ENCODE measurements at regions not wholly inside any gene's neighbourhood (a gene's known extent, or its start where the extent isn't known, plus 50 kb on each side); places are given as distances from the start of the nearest gene placed in this dataset.
A peak's percentile ranks its signal among the peaks of the same experiment; 100 is the strongest.

- Histone ChIP-seq H3K4me2 (ENCODE audit: low read length) (no peak overlapping the region), H2AFZ (no peak overlapping the region), H3K27ac (no peak overlapping the region), H3K36me3 (ENCODE audit: control insufficient read depth, insufficient read depth, low read length) (no peaks in the 10 kb centered on the region), H3K4me3 (ENCODE audit: low read depth, low read length) (no peak overlapping the region), H3K9ac (no peak overlapping the region), H3K79me2 (no peaks in the 10 kb centered on the region), H3K4me1 (peaks cover 4% of the 10 kb centered on the region), H3K27me3 (ENCODE audit: control insufficient read depth, insufficient read depth, low read length) (no peaks in the 10 kb centered on the region), H3K9me3 (ENCODE audit: control insufficient read depth, low read length) (no peaks in the 10 kb centered on the region)
- TF ChIP-seq CTCF (IDR thresholded peaks at IDR 0.05): no peak
Observed at GRCh38 chr2:75788154-75788553, 77.4 kb upstream of the GCFC2 start.

DNA sequence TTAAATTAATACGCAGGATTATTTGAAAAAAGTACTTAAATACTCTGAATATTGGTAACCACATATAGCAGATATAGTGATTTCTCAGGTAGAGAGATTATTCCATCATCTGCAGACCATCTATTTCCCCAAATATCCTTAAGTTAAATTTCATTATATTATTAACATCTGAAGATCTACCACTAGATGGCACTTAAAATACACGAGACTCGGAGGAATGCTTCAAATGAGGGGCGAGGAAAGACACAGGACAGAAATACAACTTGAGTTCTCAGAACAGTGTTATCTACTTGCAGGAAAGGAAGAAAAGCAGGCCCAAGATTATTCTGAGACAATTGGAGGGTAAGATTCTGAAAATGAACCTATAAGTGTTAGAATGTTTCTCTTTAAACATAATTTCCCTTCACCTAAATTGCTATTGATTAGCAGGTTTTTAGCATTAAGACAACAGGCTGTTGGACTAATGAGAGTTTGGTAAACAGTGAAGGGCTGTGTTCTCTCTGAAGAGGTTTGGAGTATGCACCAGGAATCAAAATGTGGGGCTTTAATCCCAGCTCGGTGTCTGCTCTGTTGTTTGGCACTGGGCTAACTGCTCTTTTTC, 76.9 kb upstream of the GCFC2 start:
- Histone ChIP-seq H3K4me3 (ENCODE audit: low read depth, low read length) (no peak overlapping the region), H2AFZ (peak overlapping the region; percentile 4), H3K4me1 (peaks cover 4% of the 10 kb centered on the region), H3K36me3 (ENCODE audit: control insufficient read depth, insufficient read depth, low read length) (no peaks in the 10 kb centered on the region), H3K9ac (no peak overlapping the region), H3K27ac (no peak overlapping the region), H3K9me3 (ENCODE audit: control insufficient read depth, low read length) (no peaks in the 10 kb centered on the region), H3K4me2 (ENCODE audit: low read length) (no peak overlapping the region), H3K79me2 (no peaks in the 10 kb centered on the region), H3K27me3 (ENCODE audit: control insufficient read depth, insufficient read depth, low read length) (no peaks in the 10 kb centered on the region)
- peak; percentile 57 for TF ChIP-seq CTCF (IDR thresholded peaks at IDR 0.05)

GRCh38 chr2:75775311-75775823, 64.7 kb upstream of the GCFC2 start:
- no peak overlapping the region for H3K4me3 ChIP-seq (ENCODE audit: low read depth, low read length)
- no peaks in the 10 kb centered on the region for H3K36me3 ChIP-seq (ENCODE audit: control insufficient read depth, insufficient read depth, low read length)
- no peak overlapping the region for H3K9ac ChIP-seq
- H2AFZ ChIP-seq: no peak overlapping the region
- no peaks in the 10 kb centered on the region for H3K9me3 ChIP-seq (ENCODE audit: control insufficient read depth, low read length)
- no peaks in the 10 kb centered on the region for H3K27me3 ChIP-seq (ENCODE audit: control insufficient read depth, insufficient read depth, low read length)
- H3K79me2 ChIP-seq: no peaks in the 10 kb centered on the region
- H3K4me1 ChIP-seq: peaks cover 8% of the 10 kb centered on the region
- H3K4me2 ChIP-seq (ENCODE audit: low read length): no peak overlapping the region
- TF ChIP-seq CTCF (IDR thresholded peaks at IDR 0.05): no peak
- H3K27ac ChIP-seq: no peak overlapping the region

GRCh38 chr2:75772908-75773630, 62.4 kb upstream of the GCFC2 start:
- Histone ChIP-seq H3K27ac (no peak overlapping the region), H3K79me2 (no peaks in the 10 kb centered on the region), H2AFZ (peak overlapping the region; percentile 31), H3K4me1 (peaks cover 8% of the 10 kb centered on the region), H3K27me3 (ENCODE audit: control insufficient read depth, insufficient read depth, low read length) (no peaks in the 10 kb centered on the region), H3K9me3 (ENCODE audit: control insufficient read depth, low read length) (no peaks in the 10 kb centered on the region), H3K36me3 (ENCODE audit: control insufficient read depth, insufficient read depth, low read length) (no peaks in the 10 kb centered on the region), H3K9ac (no peak overlapping the region), H3K4me3 (ENCODE audit: low read depth, low read length) (no peak overlapping the region), H3K4me2 (ENCODE audit: low read length) (no peak overlapping the region)
- TF ChIP-seq CTCF (IDR thresholded peaks at IDR 0.05): no peak
